ENCODE measurements at regions not wholly inside any gene's neighbourhood (a gene's known extent, or its start where the extent isn't known, plus 50 kb on each side); places are given as distances from the start of the nearest gene placed in this dataset.
"Not testable (repeated sequence)": the region's sequence is repeated elsewhere in the genome, so short reads cannot be mapped to it uniquely, and the experiment has no call there.

DNA sequence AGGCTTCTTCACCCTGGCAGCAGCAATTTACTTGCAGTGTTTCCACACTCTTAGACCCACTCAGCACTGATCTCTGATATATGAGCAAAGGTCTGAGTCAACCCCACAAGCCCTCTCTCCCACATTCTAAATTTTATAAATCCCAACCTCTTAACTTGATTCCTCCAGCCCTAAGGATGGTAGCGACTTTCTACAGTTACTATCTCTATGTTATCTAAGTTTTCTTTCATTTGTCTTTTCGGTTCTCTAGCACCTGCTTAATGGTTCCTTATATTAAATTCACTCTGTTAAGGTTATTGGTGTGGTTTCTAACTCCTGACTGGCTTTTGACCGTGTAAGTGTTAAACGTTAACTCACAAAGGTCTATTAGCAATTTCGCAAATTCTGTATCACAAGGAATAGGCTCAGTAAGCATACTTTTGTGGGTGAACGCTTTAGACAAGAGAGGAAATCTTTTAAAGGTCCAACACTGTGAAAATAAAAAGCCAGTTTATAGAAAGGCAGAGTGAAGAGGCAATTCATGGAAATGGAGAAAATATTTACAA is 99.3 kb downstream of the DLEU7 start:
- no peak for ATAC-seq
- H3K4me3 ChIP-seq: no peak overlapping the region
- no peaks in the 10 kb centered on the region for H3K9me3 ChIP-seq
- H3K27ac ChIP-seq: no peak overlapping the region
- no peaks in the 10 kb centered on the region for H3K36me3 ChIP-seq
- 42% methylated on average over 6 of the region's 6 CpGs for WGBS (ENCODE audit: insufficient coverage, low coverage, low lambda C conversion rate, missing lambda C conversion rate)
- intact Hi-C loops (cut with DNase I): no loop called here
- no peak for TF ChIP-seq POLR2A (IDR thresholded peaks at IDR 0.05)
- TF ChIP-seq, protein P1, sequence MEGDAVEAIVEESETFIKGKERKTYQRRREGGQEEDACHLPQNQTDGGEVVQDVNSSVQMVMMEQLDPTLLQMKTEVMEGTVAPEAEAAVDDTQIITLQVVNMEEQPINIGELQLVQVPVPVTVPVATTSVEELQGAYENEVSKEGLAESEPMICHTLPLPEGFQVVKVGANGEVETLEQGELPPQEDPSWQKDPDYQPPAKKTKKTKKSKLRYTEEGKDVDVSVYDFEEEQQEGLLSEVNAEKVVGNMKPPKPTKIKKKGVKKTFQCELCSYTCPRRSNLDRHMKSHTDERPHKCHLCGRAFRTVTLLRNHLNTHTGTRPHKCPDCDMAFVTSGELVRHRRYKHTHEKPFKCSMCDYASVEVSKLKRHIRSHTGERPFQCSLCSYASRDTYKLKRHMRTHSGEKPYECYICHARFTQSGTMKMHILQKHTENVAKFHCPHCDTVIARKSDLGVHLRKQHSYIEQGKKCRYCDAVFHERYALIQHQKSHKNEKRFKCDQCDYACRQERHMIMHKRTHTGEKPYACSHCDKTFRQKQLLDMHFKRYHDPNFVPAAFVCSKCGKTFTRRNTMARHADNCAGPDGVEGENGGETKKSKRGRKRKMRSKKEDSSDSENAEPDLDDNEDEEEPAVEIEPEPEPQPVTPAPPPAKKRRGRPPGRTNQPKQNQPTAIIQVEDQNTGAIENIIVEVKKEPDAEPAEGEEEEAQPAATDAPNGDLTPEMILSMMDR (IDR thresholded peaks at IDR 0.05): no peak
- no peaks in the 10 kb centered on the region for H3K4me1 ChIP-seq
- no peaks in the 10 kb centered on the region for H3K27me3 ChIP-seq
- DNase-seq: no peak

DNA sequence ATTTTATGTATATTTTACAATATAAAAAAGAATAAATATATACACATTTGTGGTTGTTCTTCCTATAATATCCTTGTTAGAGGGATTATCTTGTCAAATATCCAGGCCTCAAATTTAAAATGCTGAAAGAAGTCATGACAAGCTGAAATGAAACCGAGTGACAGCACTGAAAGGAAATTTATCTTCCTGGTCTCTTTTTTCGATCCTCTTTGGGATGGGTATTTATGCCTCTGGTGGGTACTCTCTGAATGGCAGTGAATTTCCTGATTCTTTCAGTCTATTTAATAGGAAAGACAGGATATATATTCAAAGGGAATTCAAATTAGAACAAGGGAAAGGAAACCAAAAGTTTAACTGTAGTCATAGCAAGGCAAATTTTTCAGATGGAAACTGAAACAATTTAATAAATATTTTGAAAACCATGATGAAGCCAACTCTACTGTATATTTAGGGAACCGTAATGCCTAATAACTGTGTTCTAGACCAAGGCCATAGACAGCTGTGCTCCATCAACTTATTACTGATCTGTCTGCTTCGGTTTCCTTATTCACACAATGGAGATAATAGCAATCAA is 97.9 kb downstream of the DLEU7 start:
- Histone ChIP-seq H3K27me3 (no peaks in the 10 kb centered on the region), H3K4me3 (no peak overlapping the region), H3K36me3 (no peaks in the 10 kb centered on the region), H3K27ac (no peak overlapping the region), H3K9me3 (no peaks in the 10 kb centered on the region), H3K4me1 (no peaks in the 10 kb centered on the region)
- ATAC-seq (no peak), DNase-seq (no peak)
- WGBS (ENCODE audit: insufficient coverage, low coverage, low lambda C conversion rate, missing lambda C conversion rate): 64% methylated on average over 4 of the region's 4 CpGs
- TF ChIP-seq, protein P1 (IDR thresholded peaks at IDR 0.05): no peak
- no peak for TF ChIP-seq POLR2A (IDR thresholded peaks at IDR 0.05)
- intact Hi-C loops (cut with DNase I): no loop called here

DNA sequence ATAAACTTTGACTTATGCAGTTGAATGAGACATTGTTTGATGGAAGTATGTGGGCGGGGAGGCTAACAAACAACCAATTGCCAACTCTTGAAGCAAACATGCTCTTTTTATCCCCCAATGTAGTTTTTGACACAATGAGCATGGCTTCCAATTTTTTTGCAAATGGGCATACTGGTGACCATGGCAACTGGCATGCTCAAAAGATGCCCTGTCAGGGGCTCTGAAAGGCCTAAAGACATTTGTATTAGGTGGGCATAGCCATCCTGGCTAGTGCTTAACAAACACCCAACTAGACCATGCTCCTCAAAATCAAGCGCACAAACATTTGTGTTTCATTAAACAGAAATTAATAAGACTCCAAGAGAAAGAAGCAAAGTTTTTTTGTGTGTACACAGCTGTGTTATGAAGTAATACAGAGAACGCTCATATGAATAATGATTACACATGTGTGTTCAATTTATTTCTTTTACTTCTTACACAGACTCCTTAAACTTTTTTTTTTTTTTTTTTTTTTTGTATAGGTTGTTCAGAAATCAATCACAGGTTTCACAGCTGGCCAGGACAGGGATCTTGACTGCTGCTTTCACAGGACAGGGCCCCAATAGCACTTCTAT is 95.6 kb downstream of the DLEU7 start:
- no peak for TF ChIP-seq POLR2A (IDR thresholded peaks at IDR 0.05)
- TF ChIP-seq, protein P1 (IDR thresholded peaks at IDR 0.05): no peak
- H3K4me3 ChIP-seq: no peak overlapping the region
- no peaks in the 10 kb centered on the region for H3K9me3 ChIP-seq
- H3K27me3 ChIP-seq: no peaks in the 10 kb centered on the region
- no peaks in the 10 kb centered on the region for H3K4me1 ChIP-seq
- no peaks in the 10 kb centered on the region for H3K36me3 ChIP-seq
- DNase-seq (no peak), ATAC-seq (no peak)
- H3K27ac ChIP-seq: no peak overlapping the region
- WGBS (ENCODE audit: insufficient coverage, low coverage, low lambda C conversion rate, missing lambda C conversion rate): 85% methylated on average over 3 of the region's 3 CpGs
- intact Hi-C loops (cut with DNase I): no loop called here

DNA sequence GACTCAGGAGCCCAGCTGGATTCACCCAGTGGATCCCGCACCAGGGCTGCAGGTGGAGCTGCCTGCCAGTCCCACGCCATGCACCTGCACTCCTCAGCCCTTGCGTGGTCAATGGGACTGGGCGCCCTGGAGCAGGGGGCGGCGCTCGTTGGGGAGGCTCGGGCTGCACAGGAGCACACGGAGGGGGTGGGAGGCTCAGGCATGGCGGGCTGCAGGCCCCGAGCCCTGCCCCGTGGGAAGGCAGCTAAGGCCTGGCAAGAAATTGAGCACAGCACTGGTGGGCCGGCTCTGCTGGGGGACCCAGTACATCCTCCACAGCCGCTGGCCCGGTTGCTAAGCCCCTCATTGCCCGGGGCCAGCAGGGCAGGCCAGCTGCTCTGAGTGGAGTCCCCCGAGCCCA is 90.3 kb downstream of the DLEU7 start:
- DNase-seq; intact Hi-C loops (cut with DNase I): not testable (repeated sequence)
- no CpG with 5 or more reads among the region's 17 CpGs for WGBS (ENCODE audit: insufficient coverage, low coverage, low lambda C conversion rate, missing lambda C conversion rate)

DNA sequence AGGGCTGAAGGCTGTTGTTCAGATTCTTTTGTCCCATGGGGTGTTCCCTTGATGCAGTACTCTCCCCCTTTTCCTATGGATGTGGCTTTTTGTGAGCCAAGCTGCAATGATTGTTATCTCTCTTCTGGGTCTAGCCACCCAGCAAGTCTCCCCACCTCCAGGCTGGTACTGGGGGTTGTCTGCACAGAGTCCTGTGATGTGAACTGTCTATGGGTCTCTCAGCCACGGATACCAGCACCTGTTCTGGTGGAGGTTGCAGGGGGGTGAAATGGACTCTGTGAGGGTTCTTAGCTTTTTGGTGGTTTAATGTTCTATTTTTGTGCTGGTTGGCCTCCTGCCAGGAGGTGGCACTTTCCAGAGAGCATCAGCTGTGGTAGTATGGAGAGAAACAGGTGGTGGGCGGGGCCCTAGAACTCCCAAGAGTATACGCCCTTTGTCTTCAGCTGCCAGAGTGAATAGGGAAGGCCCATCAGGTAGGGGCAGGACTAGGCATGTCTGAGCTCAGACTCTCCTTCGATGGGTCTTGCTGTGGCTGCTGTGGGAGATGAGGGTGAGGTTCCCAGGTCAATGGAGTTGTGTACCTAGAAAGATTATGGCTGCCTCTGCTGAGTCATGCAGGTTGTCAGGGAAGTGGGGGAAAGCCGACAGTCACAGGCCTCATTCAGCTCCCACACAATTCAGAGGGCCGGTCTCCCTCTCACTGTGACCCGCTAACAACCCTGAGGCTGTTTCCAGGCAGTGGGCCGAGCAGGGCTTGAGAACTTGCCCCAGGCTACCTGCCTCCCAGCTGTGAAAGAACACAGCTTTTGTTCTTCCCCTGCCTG is 87.4 kb downstream of the DLEU7 start:
- not testable (repeated sequence) for H3K9me3 ChIP-seq

More for the DNA sequence above, 90.3 kb downstream of the DLEU7 start:
- H3K27ac ChIP-seq, H3K4me1 ChIP-seq, H3K9me3 ChIP-seq, H3K4me3 ChIP-seq, ATAC-seq, H3K36me3 ChIP-seq, H3K27me3 ChIP-seq: not testable (repeated sequence)

More for the DNA sequence above, 87.4 kb downstream of the DLEU7 start:
- H3K27me3 ChIP-seq; H3K4me1 ChIP-seq; H3K36me3 ChIP-seq; H3K4me3 ChIP-seq; H3K27ac ChIP-seq; intact Hi-C loops (cut with DNase I); DNase-seq; ATAC-seq: not testable (repeated sequence)
- 92% methylated on average over 4 of the region's 8 CpGs for WGBS (ENCODE audit: insufficient coverage, low coverage, low lambda C conversion rate, missing lambda C conversion rate)
